M059J (cell line): ENCODE measurements at regions not wholly inside any gene's neighbourhood (a gene's known extent, or its start where the extent isn't known, plus 50 kb on each side); places are given as distances from the start of the nearest gene placed in this dataset.
"Not testable (repeated sequence)": the region's sequence is repeated elsewhere in the genome, so short reads cannot be mapped to it uniquely, and the experiment has no call there.

ENCODE experiments used
- DNase-seq: peaks from one replicate; pipeline ENCODE4 v3.0.0-alpha.2; 2012; ENCODE audit warnings: low read depth

- no peak for DNase-seq
Observed at GRCh38 chr16:31745900-31746299, 127.7 kb upstream of the ZNF267 start.

DNA sequence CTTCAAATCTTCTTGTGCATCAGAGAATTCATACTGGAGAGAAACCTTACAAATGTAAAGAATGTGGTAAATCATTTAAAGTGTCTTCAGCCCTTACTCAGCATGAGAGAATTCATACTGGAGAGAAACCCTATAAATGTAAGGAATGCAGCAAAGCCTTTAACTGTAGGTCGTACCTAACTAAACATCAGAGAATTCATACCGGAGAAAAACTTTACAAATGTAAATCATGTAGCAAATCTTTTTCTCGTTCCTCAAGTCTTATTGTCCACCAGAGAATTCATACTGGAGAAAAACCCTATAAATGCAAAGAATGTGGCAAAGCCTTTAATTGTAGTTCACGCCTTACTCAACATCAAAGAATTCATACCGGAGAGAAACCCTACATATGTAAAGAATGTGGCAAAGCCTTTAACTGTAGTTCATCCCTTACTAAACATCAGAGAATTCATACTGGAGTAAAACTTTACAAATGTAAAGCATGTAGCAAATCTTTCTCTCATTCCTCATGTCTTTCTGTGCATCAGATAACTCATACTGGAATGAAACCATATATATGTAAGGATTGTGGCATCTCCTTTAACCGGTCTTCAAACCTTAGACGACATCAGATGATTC is 118.5 kb upstream of the ZNF267 start:
- no peak for DNase-seq

- DNase-seq = no peak
Observed at GRCh38 chr16:31764103-31764502, 109.5 kb upstream of the ZNF267 start.

GRCh38 chr16:31767267-31767666 is 106.3 kb upstream of the ZNF267 start:
- DNase-seq = no peak

DNA sequence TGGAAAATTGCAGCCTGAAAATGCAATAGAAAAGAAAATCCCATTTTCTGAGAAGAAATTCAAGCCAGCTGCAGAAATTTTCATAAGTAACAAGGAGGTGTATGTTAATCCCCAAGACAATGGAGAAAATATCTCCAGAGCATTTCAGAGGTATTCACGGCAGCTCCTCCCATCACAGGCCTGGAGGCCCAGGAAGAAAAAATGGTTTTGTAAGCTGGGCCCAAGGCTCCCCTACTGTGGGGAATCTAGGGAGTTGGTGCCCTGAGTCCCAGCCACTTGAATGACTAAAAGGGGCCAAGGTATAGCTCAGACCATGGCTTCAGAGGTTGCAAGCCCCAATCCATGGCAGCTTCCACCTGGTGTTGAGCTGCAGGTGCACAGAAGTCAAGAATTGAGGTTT is 93.3 kb upstream of the ZNF267 start:
- no peak for DNase-seq

- DNase-seq = peak; percentile 2
Observed at GRCh38 chr16:31785126-31785525, 88.5 kb upstream of the ZNF267 start.

DNA sequence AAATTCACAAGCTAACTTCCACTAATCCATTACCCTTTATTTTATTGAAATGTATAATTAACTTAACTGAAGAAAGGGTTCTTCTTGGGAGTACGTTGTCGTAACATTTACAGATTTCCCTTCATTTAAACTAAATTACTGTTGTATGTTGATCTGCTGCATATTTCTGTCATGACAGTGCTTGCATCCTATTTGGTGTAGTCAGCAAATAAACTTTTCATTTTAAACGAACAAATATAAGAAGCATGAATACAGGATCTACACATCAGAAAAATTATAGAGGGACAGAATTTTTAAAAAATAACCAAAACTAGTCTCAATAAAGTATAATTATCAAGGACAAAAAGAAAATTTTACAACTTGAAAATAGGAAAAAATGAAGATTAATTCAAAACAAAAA is 66.5 kb upstream of the ZNF267 start:
- no peak for DNase-seq

DNA sequence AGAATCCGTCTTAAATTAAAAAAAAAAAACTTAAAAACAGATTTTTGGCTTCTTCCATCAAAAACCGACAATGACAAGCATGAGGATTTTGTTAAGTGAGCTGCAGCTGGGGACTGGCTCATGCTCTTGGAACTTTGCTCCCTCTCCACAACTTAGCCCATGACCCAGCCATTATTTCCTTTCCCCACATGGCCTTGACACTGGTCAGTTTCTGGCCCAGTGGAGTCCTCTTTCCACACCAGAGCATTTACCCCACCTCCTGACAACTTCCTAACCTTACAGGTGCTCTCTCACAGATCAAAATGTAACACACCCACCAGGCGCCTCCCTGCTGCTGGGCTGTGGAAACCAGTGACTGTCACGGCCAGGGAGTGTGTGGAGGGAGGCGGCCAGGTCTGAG is 62.7 kb upstream of the ZNF267 start:
- no peak for DNase-seq

DNA sequence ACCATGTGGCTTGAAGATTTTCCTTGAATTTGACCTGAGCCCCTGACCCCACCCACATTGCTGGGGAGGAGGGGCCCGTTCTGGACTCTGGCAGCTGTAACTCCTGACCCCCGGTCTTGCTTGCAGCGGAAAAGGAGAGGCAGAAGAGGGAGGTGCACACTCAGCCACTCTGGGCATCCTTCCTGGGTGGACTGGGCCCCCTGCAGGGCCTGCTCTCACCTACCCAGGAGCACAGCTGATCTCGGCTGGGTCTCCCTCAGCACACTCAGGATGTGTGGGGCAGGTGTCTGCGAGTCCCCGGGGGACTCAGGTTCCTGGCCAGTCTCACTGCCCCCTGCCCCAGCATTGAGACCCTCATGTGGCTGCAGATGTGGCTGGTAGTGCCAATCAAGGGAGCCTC is 57.5 kb upstream of the ZNF267 start:
- DNase-seq = not testable (repeated sequence)

DNA sequence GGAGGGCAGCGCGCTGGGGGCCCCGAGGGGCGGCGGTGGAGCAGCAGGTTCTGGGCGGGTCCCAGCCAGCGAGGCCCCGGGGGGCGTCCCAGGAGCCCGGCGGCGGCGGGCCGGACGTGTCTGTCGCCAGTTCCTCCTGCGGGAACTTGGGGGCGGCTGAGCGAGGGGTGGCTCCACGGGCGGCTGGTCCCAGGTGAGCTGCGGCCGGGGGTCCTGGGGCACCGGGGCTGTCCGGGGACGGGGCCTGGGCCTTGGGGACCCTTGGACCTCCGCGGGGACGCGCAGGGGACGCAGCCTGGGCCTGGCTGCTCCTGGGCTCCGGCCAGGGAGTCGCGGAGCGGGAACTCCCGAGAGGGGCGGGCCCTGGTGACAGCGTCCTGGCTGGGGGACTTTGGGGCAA is 54.2 kb upstream of the ZNF267 start:
- DNase-seq = no peak

- DNase-seq = no peak
Observed at GRCh38 chr16:31819948-31820347, 53.7 kb upstream of the ZNF267 start.
